Fibroblast of villous mesenchyme (primary cell): ENCODE measurements at regions not wholly inside any gene's neighbourhood (a gene's known extent, or its start where the extent isn't known, plus 50 kb on each side); places are given as distances from the start of the nearest gene placed in this dataset.

Source experiments
- DNase-seq: peaks from one replicate; pipeline ENCODE4 v3.0.0-alpha.2; 2010; ENCODE audit warnings: low read depth
- H3K4me3 ChIP-seq: 2 replicates; pipeline ENCODE4 v1.5.1; 2011; ENCODE audit warnings: low read depth, mild to moderate bottlenecking, low read length
- TF ChIP-seq, protein P1 (sequence below): IDR thresholded peaks from 2 replicates; pipeline ENCODE4 v1.5.1; 2012; ENCODE audit warnings: low read depth, mild to moderate bottlenecking, low read length; ENCODE audit not compliant: insufficient read depth

DNA sequence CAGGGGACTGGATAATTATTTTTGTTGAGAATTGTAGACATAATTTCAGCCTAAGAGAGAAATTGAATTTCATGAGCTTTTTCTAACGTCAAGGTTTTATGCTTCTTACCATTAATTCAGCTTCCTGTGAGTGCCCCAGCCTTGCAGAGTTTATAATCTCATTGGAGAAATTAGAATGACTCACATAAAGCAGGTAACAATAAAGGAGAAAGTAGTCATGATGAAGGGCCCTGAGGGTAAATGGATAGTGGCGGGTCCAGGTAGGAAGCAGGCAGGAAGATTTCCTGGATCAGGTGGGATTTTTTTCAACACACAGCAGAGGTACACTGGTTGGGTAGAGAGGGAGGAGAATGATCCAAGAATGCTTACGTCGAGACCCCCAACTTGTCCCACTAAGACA lies 311.4 kb downstream of the BARHL2 start:
- H3K4me3 ChIP-seq, result no peak overlapping the region
- TF ChIP-seq, protein P1, sequence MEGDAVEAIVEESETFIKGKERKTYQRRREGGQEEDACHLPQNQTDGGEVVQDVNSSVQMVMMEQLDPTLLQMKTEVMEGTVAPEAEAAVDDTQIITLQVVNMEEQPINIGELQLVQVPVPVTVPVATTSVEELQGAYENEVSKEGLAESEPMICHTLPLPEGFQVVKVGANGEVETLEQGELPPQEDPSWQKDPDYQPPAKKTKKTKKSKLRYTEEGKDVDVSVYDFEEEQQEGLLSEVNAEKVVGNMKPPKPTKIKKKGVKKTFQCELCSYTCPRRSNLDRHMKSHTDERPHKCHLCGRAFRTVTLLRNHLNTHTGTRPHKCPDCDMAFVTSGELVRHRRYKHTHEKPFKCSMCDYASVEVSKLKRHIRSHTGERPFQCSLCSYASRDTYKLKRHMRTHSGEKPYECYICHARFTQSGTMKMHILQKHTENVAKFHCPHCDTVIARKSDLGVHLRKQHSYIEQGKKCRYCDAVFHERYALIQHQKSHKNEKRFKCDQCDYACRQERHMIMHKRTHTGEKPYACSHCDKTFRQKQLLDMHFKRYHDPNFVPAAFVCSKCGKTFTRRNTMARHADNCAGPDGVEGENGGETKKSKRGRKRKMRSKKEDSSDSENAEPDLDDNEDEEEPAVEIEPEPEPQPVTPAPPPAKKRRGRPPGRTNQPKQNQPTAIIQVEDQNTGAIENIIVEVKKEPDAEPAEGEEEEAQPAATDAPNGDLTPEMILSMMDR, result no peak
- no peak for DNase-seq

DNA sequence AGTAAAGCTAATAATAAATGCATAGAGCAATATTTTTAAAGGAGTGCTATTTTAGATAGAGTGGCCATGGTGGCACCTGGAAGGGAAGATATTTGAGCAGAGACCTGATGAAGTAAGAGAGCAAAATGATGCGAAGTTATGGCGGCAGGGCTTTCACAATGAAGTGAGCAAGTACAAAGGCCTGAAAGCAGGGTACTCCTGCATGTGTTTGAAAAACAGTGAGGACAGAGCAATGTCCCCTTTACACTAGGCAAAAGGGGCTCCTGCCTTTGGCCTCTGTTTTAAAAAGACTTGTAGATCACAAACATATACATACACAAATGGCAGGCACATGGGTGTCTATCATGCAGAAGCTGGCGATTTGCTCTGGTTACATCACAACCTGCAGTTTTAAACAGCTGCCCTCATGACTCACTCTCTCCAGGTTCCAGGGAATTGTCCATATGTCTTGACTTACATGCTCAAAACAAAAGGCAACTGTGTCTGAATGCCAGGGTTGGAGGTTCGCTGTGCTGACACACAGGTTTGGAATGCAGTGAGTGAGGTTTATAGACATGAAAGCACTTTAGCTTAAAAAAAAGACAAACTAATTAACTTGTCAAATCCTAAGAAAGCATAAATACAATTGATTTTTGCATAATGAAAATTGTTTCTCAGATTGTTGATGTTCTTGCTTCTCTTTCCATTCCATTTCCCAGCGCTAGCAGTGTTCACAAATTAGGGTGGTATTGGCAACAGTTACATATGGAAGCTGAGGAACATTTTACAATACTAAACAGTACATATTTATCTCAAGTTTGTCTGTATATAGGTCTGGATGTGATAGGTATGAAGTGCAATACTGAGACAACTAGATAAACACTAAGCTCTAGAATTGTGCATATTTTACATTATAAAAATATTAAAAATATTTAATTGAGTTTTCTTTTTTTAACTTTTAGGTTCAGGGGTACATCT lies 313.9 kb downstream of the BARHL2 start:
- TF ChIP-seq, protein P1, result no peak
- DNase-seq, result peak; percentile 61
- H3K4me3 ChIP-seq, result no peak overlapping the region

DNA sequence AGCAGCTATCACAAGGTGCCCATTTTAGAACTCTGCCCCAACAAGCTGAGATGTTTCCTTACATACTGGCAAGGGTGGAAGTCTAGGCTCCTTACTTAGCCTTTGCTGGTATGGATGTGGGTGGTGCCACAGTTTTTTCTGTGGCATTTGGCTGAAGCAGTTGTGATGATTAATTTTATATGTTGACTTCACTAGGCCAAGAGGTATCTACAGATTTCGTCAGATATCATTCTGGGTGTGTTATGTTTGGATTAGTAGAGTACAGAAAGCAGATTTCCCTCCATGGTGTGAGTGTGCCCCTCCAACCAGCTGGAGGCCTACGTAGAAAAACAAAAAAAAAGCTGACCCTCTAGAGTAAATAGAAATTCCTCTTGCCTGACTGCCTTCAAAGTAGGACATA lies 317.0 kb downstream of the BARHL2 start:
- TF ChIP-seq, protein P1, result no peak
- peak; percentile 3 for DNase-seq
- H3K4me3 ChIP-seq, result no peak overlapping the region

DNA sequence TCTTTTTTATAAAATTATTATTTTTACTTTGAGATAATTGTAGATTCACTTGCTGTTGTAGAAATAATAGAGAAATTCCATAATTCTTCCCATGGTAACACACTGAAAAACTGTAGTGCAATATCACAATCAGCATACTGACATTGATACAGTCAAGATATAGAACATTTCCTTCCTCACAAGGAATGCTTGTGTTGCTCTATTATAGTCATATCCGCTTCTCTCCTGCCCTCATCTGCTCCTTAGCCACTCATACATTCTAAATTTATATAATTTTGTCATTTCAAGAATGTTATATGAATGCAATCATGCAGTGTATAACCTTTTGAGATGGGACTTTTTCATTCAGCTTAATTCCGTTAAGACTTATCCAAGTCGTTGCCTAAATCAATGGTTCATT lies 320.2 kb downstream of the BARHL2 start:
- no peak overlapping the region for H3K4me3 ChIP-seq
- TF ChIP-seq, protein P1, result no peak
- no peak for DNase-seq

DNA sequence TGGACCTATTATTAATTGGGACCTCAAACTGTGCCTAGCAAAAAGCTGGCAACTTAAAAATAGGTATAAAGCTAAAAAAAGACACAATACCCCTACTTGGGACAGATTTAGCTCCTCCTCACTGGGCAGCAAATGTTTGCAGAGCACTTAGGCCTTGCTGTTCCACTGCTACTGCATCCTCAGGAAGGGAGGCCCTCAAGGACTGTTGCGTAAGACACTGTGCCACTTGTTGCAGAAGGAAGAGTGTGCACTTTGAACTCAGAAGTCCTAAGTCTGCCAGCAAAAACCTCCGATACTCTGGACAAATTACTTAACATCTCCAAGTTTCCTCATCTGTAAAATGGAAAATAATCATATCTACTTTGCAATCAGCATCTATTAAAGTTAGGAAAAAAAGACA lies 322.9 kb downstream of the BARHL2 start:
- H3K4me3 ChIP-seq, result no peak overlapping the region
- TF ChIP-seq, protein P1, result no peak
- DNase-seq, result no peak

DNA sequence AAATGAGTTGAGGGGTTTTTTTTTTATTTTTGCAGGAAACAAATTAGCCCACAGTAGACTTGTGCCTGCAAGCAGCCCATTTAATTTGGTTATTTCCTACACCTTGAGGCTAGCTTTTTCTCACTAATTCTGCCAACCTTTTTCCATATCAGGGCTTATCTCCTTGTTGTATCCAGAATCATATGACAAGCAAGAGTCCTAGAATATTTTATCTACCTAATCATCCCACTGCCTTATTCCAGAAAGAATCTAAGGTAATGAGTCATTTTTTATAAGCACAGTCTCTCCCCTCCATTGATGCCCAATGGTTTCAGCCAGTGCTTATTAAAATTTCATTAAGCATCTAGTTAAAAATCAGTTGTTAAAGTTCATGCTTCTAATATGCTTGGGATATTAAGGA lies 324.1 kb downstream of the BARHL2 start:
- H3K4me3 ChIP-seq, result no peak overlapping the region
- DNase-seq, result no peak
- TF ChIP-seq, protein P1, result no peak
